HCT116 (cell line): ENCODE measurements at regions not wholly inside any gene's neighbourhood (a gene's known extent, or its start where the extent isn't known, plus 50 kb on each side); places are given as distances from the start of the nearest gene placed in this dataset.

ENCODE experiments used
- ATAC-seq: fragments of 200-7000 bp; cut with Tn5 transposase; 2 replicates; pipeline ENCODE4 v1.9.1; 2020; ENCODE audit warnings: mild to moderate bottlenecking, moderate library complexity
- BruUV-seq: library from RNA; stranded (reverse); fragments of 400-500 nt; replicated peaks from 2 replicates; lab custom pipeline; 2021; lab: Mats Ljungman, UMichigan
- CTCF ChIA-PET: fragments of 300-600 bp; sonication (Branson Sonifier 250); formaldehyde crosslinking; loops from one replicate; lab custom pipeline; 2021; ENCODE audit warnings: antibody characterized with exemption; lab: Charles Lee
- POLR2A ChIA-PET: fragments of 300-600, 350-600 bp; sonication (Branson Sonifier 250); formaldehyde crosslinking; loops from one replicate; lab custom pipeline; 2021; ENCODE audit warnings: antibody characterized with exemption; lab: Charles Lee
- RAD21 ChIA-PET, 2 experiments: fragments of 300-600 bp; sonication (Branson Sonifier 250); formaldehyde crosslinking; loops; one replicate each; lab custom pipeline; 2023; ENCODE audit warnings: low total read pairs in 2 of 2; ENCODE audit not compliant: uncharacterized antibody in 2 of 2, unreplicated experiment in 2 of 2, low non-redundant PET in 1 of 2; lab: Charles Lee
- DNase-seq: peaks from one replicate; pipeline ENCODE4 v3.0.0-alpha.2; 2010; ENCODE audit warnings: low read depth, low spot score
- H2AFZ ChIP-seq: fragments of 200-600 bp; shearing (Covaris generic), sonication (generic); 2 replicates; pipeline ENCODE4 v1.6.1; 2017; ENCODE audit warnings: low read depth, mixed run types, mixed read lengths, antibody characterized with exemption, low read length; ENCODE audit not compliant: poor library complexity, severe bottlenecking
- H3K27ac ChIP-seq: 2 replicates; pipeline ENCODE4 v1.5.1; 2012; ENCODE audit warnings: low read depth, low read length
- H3K27me3 ChIP-seq: fragments of 200-600 bp; sonication (generic); 2 replicates; pipeline ENCODE4 v1.6.1; 2016; ENCODE audit warnings: mixed run types, low read length, mixed read lengths; ENCODE audit not compliant: insufficient read depth
- H3K36me3 ChIP-seq, 2 experiments: fragments of 200-500 bp in 1 of 2; fragments of 200-600 bp in 1 of 2; sonication (Bioruptor generic) in 1 of 2; sonication (generic) in 1 of 2; 2 replicates each; pipeline versions ENCODE4 v1.5.1 to v1.6.1; 2014 to 2016; ENCODE audit warnings: low read length in 2 of 2, inconsistent platforms in 1 of 2, mixed read lengths in 1 of 2, mixed run types in 1 of 2; ENCODE audit not compliant: insufficient read depth in 2 of 2, control insufficient read depth in 1 of 2
- H3K4me1 ChIP-seq, 2 experiments: fragments of 200-600 bp in 1 of 2; sonication (generic) in 1 of 2; 2 replicates each; pipeline versions ENCODE4 v1.5.1 to v1.6.1; 2012 to 2017; ENCODE audit warnings: low read length in 2 of 2, inconsistent platforms in 1 of 2, mild to moderate bottlenecking in 1 of 2, mixed read lengths in 1 of 2, mixed run types in 1 of 2, moderate library complexity in 1 of 2; ENCODE audit not compliant: insufficient read depth in 2 of 2, control insufficient read depth in 1 of 2
- H3K4me2 ChIP-seq: fragments of 200-600 bp; sonication (generic); 2 replicates; pipeline ENCODE4 v1.6.1; 2017; ENCODE audit warnings: mixed run types, low read length, mixed read lengths
- H3K4me3 ChIP-seq, 2 experiments: fragments of 200-600 bp in 1 of 2; sonication (generic) in 1 of 2; replicated peaks in 1 of 2; 2 replicates each; pipeline ENCODE4 v1.5.1; 2011 to 2016; ENCODE audit warnings: low read length in 2 of 2, control low read depth in 1 of 2, low read depth in 1 of 2, mild to moderate bottlenecking in 1 of 2, mixed read lengths in 1 of 2, mixed run types in 1 of 2
- H3K79me2 ChIP-seq: fragments of 200-600 bp; sonication (generic); 2 replicates; pipeline ENCODE4 v1.6.1; 2017; ENCODE audit warnings: mild to moderate bottlenecking, mixed run types, low read length, moderate library complexity, mixed read lengths; ENCODE audit not compliant: insufficient read depth
- H3K9ac ChIP-seq: fragments of 200-600 bp; sonication (generic); 2 replicates; pipeline ENCODE4 v1.6.1; 2016; ENCODE audit warnings: low read length, mixed read lengths
- H3K9me2 ChIP-seq: fragments of 200-600 bp; sonication (generic), shearing (Covaris generic); 2 replicates; pipeline ENCODE4 v1.6.1; 2017; ENCODE audit warnings: mixed run types, mild to moderate bottlenecking, moderate library complexity; ENCODE audit not compliant: insufficient read depth
- H3K9me3 ChIP-seq, 2 experiments: fragments of 200-500 bp in 1 of 2; fragments of 200-600 bp in 1 of 2; sonication (Bioruptor generic) in 1 of 2; sonication (generic) in 1 of 2; 2 replicates each; pipeline ENCODE4 v1.6.1; 2014 to 2017; ENCODE audit warnings: low read length in 2 of 2, mixed read lengths in 2 of 2, inconsistent platforms in 1 of 2, low read depth in 1 of 2, mild to moderate bottlenecking in 1 of 2, mixed run types in 1 of 2, moderate library complexity in 1 of 2; ENCODE audit not compliant: control insufficient read depth in 1 of 2, insufficient read depth in 1 of 2
- H4K20me1 ChIP-seq: fragments of 200-600 bp; sonication (generic), shearing (Covaris generic); 2 replicates; pipeline ENCODE4 v1.6.1; 2017; ENCODE audit warnings: mixed run types, mild to moderate bottlenecking, moderate library complexity; ENCODE audit not compliant: insufficient read depth
- CBX3 ChIP-seq: IDR thresholded peaks from 2 replicates; pipeline ENCODE4 v1.6.1; 2012; ENCODE audit warnings: low read depth
- CEBPB ChIP-seq: IDR thresholded peaks from 2 replicates; pipeline ENCODE4 v1.6.1; 2012; ENCODE audit warnings: low read depth
- EGR1 ChIP-seq: IDR thresholded peaks from 2 replicates; pipeline ENCODE4 v1.6.1; 2012; ENCODE audit warnings: low read depth
- ELF1 ChIP-seq: IDR thresholded peaks from 2 replicates; pipeline ENCODE4 v1.6.1; 2012; ENCODE audit warnings: low read depth, borderline replicate concordance
- EZH2 ChIP-seq: fragments of 200-600 bp; sonication (generic); IDR thresholded peaks from 2 replicates; pipeline ENCODE4 v1.6.1; 2017; ENCODE audit warnings: antibody characterized with exemption, mixed run types
- EZH2phosphoT487 ChIP-seq: fragments of 200-600 bp; IDR thresholded peaks from 2 replicates; pipeline ENCODE4 v1.6.1; 2018; ENCODE audit warnings: antibody characterized with exemption, borderline replicate concordance
- JUND ChIP-seq: IDR thresholded peaks from 2 replicates; pipeline ENCODE4 v1.6.1; 2012
- MAX ChIP-seq: IDR thresholded peaks from 2 replicates; pipeline ENCODE4 v1.6.1; 2012
- POLR2A ChIP-seq: IDR thresholded peaks from 2 replicates; pipeline ENCODE4 v1.7.0; 2011; ENCODE audit warnings: borderline replicate concordance; ENCODE audit not compliant: insufficient read depth, insufficient read length; ENCODE audit errors: extremely low read depth
- POLR2AphosphoS5 ChIP-seq: IDR thresholded peaks from 2 replicates; pipeline ENCODE4 v1.6.1; 2011; ENCODE audit warnings: mild to moderate bottlenecking, low read depth, low read length, moderate library complexity
- RAD21 ChIP-seq: IDR thresholded peaks from 2 replicates; pipeline ENCODE4 v1.6.1; 2012; ENCODE audit warnings: low read depth, mild to moderate bottlenecking
- SIN3A ChIP-seq: IDR thresholded peaks from 2 replicates; pipeline ENCODE4 v1.6.1; 2012; ENCODE audit warnings: low read depth
- SRF ChIP-seq: IDR thresholded peaks from 2 replicates; pipeline ENCODE4 v1.6.1; 2012; ENCODE audit warnings: low read depth
- TCF7L2 ChIP-seq: IDR thresholded peaks from 2 replicates; pipeline ENCODE4 v1.7.0; 2011; ENCODE audit warnings: borderline replicate concordance, inconsistent platforms; ENCODE audit not compliant: insufficient read depth, insufficient read length; ENCODE audit errors: extremely low read depth
- YY1 ChIP-seq: IDR thresholded peaks from 2 replicates; pipeline ENCODE4 v1.6.1; 2011; ENCODE audit warnings: low read length, low read depth, moderate library complexity, mild to moderate bottlenecking; ENCODE audit not compliant: insufficient replicate concordance; ENCODE audit errors: extremely low read depth
- ZBTB33 ChIP-seq: IDR thresholded peaks from 2 replicates; pipeline ENCODE4 v1.6.1; 2011; ENCODE audit warnings: mild to moderate bottlenecking, low read length, moderate library complexity; ENCODE audit not compliant: insufficient replicate concordance; ENCODE audit errors: extremely low read depth
- ZNF274 ChIP-seq: fragments of 200-500 bp; sonication (Bioruptor generic); IDR thresholded peaks from 2 replicates; pipeline ENCODE4 v1.6.1; 2014; ENCODE audit warnings: mild to moderate bottlenecking, low read depth, low read length, inconsistent platforms
- intact Hi-C: fragments of 100-400 bp; cut with micrococcal nuclease; formaldehyde crosslinking; loops from 2 replicates; pipeline ENCODE4 v1.10.0; 2022
- TF ChIP-seq, protein P1 (sequence below): IDR thresholded peaks from 2 replicates; pipeline ENCODE4 v1.6.1; 2012
- TF ChIP-seq, protein P2 (sequence below), 3 experiments: fragments of 200-600 bp in 1 of 3; sonication (generic) in 1 of 3; IDR thresholded peaks in 2 of 3; conservative IDR thresholded peaks in 1 of 3; 2 replicates each; pipeline ENCODE4 v1.5.1; 2012 to 2017; ENCODE audit warnings: low read depth in 2 of 3, low read length in 2 of 3, antibody characterized with exemption in 1 of 3, borderline replicate concordance in 1 of 3, control low read depth in 1 of 3, mild to moderate bottlenecking in 1 of 3, mixed read lengths in 1 of 3, mixed run types in 1 of 3, moderate library complexity in 1 of 3; ENCODE audit not compliant: insufficient read depth in 1 of 3
- TF ChIP-seq, protein P3 (sequence below): IDR thresholded peaks from 2 replicates; pipeline ENCODE4 v1.6.1; 2012; ENCODE audit warnings: low read depth

DNA sequence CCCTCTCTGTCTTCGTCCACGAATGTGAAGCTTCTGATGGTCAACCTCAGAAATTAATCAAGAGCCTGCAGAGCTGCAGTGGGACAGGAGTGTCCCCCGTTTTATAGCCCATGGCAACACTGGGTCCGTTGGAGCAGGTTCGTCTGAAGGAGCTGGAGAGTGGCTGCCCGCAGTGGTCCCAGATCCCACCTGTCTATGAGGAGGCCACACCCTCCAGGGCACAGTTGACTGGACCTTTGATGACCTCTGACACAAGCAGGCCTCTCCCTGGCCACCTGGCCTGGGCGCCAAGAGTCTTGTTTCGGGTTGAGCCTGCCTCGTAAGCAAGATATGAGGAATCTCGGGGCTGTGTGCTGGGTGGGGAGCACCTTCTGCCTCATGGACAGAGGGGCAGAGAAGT is 100.7 kb upstream of the SFSWAP start:
- ATAC-seq (no peak), DNase-seq (no peak)
- no peak overlapping the region for H3K9ac ChIP-seq
- ChIA-PET RAD21 (no interaction called here), POLR2A (no interaction called here), CTCF (no interaction called here)
- no peak overlapping the region for H3K4me3 ChIP-seq
- intact Hi-C loops = no loop called here
- H4K20me1 ChIP-seq = no peaks in the 10 kb centered on the region
- H3K36me3 ChIP-seq = no peaks in the 10 kb centered on the region
- H2AFZ ChIP-seq = no peak overlapping the region
- TF ChIP-seq ZNF274 = no peak
- no peak for TF ChIP-seq MAX
- TF ChIP-seq JUND = no peak
- no peak for TF ChIP-seq SIN3A
- TF ChIP-seq CEBPB = no peak
- TF ChIP-seq, protein P1, sequence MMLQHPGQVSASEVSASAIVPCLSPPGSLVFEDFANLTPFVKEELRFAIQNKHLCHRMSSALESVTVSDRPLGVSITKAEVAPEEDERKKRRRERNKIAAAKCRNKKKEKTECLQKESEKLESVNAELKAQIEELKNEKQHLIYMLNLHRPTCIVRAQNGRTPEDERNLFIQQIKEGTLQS = no peak
- no peak for TF ChIP-seq TCF7L2
- TF ChIP-seq EZH2phosphoT487 = no peak
- TF ChIP-seq YY1 = no peak
- TF ChIP-seq SRF = no peak
- no peak for TF ChIP-seq CBX3
- TF ChIP-seq EZH2 = no peak
- no peak for TF ChIP-seq POLR2AphosphoS5
- TF ChIP-seq, protein P2, sequence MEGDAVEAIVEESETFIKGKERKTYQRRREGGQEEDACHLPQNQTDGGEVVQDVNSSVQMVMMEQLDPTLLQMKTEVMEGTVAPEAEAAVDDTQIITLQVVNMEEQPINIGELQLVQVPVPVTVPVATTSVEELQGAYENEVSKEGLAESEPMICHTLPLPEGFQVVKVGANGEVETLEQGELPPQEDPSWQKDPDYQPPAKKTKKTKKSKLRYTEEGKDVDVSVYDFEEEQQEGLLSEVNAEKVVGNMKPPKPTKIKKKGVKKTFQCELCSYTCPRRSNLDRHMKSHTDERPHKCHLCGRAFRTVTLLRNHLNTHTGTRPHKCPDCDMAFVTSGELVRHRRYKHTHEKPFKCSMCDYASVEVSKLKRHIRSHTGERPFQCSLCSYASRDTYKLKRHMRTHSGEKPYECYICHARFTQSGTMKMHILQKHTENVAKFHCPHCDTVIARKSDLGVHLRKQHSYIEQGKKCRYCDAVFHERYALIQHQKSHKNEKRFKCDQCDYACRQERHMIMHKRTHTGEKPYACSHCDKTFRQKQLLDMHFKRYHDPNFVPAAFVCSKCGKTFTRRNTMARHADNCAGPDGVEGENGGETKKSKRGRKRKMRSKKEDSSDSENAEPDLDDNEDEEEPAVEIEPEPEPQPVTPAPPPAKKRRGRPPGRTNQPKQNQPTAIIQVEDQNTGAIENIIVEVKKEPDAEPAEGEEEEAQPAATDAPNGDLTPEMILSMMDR (IDR thresholded peaks at IDR 0.05 in 2 of 3, conservative IDR thresholded peaks at IDR 0.05 in 1 of 3; ENCODE audit: borderline replicate concordance in 1 of 3, insufficient read depth in 1 of 3, low read depth in 2 of 3, low read length in 2 of 3) = no peak
- no peak for TF ChIP-seq EGR1
- no peak for TF ChIP-seq ZBTB33
- TF ChIP-seq RAD21 = no peak
- TF ChIP-seq, protein P3, sequence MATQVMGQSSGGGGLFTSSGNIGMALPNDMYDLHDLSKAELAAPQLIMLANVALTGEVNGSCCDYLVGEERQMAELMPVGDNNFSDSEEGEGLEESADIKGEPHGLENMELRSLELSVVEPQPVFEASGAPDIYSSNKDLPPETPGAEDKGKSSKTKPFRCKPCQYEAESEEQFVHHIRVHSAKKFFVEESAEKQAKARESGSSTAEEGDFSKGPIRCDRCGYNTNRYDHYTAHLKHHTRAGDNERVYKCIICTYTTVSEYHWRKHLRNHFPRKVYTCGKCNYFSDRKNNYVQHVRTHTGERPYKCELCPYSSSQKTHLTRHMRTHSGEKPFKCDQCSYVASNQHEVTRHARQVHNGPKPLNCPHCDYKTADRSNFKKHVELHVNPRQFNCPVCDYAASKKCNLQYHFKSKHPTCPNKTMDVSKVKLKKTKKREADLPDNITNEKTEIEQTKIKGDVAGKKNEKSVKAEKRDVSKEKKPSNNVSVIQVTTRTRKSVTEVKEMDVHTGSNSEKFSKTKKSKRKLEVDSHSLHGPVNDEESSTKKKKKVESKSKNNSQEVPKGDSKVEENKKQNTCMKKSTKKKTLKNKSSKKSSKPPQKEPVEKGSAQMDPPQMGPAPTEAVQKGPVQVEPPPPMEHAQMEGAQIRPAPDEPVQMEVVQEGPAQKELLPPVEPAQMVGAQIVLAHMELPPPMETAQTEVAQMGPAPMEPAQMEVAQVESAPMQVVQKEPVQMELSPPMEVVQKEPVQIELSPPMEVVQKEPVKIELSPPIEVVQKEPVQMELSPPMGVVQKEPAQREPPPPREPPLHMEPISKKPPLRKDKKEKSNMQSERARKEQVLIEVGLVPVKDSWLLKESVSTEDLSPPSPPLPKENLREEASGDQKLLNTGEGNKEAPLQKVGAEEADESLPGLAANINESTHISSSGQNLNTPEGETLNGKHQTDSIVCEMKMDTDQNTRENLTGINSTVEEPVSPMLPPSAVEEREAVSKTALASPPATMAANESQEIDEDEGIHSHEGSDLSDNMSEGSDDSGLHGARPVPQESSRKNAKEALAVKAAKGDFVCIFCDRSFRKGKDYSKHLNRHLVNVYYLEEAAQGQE = no peak
- TF ChIP-seq POLR2A = no peak
- no peak for TF ChIP-seq ELF1
- no peaks in the 10 kb centered on the region for H3K9me3 ChIP-seq
- peaks cover 0 to 7% of the 10 kb centered on the region in 2 experiments; a peak in 1 of 4 replicates for H3K4me1 ChIP-seq
- H3K27me3 ChIP-seq = peaks cover 3% of the 10 kb centered on the region; the same call in 1 of the 2 replicates
- no peak overlapping the region for H3K27ac ChIP-seq
- no TSS peak for BruUV-seq
- H3K79me2 ChIP-seq = no peaks in the 10 kb centered on the region
- no peaks in the 10 kb centered on the region for H3K9me2 ChIP-seq
- no peak overlapping the region for H3K4me2 ChIP-seq
